ENCODE measurements at regions not wholly inside any gene's neighbourhood (a gene's known extent, or its start where the extent isn't known, plus 50 kb on each side); places are given as distances from the start of the nearest gene placed in this dataset.

- 56% methylated on average over 6 of the region's 6 CpGs for WGBS (ENCODE audit: low lambda C conversion rate, missing lambda C conversion rate)
- Histone ChIP-seq H3K4me1 (ENCODE audit: insufficient read depth) (no peaks in the 10 kb centered on the region), H3K9me2 (replicated peaks; ENCODE audit: insufficient read depth) (no peaks in the 10 kb centered on the region), H3K4me3 (no peak overlapping the region), H3K36me3 (replicated peaks; ENCODE audit: insufficient read depth, low read depth) (no peaks in the 10 kb centered on the region), H3K79me2 (no peaks in the 10 kb centered on the region), H3K9me3 (ENCODE audit: low read depth) (no peaks in the 10 kb centered on the region), H3K4me2 (no peak overlapping the region), H2AFZ (no peak overlapping the region), H3K27ac (peak overlapping the region; percentile 27), H4K20me1 (ENCODE audit: insufficient read depth, poor library complexity, severe bottlenecking) (no peaks in the 10 kb centered on the region), H3K27me3 (no peaks in the 10 kb centered on the region)
- TF ChIP-seq, protein P1, sequence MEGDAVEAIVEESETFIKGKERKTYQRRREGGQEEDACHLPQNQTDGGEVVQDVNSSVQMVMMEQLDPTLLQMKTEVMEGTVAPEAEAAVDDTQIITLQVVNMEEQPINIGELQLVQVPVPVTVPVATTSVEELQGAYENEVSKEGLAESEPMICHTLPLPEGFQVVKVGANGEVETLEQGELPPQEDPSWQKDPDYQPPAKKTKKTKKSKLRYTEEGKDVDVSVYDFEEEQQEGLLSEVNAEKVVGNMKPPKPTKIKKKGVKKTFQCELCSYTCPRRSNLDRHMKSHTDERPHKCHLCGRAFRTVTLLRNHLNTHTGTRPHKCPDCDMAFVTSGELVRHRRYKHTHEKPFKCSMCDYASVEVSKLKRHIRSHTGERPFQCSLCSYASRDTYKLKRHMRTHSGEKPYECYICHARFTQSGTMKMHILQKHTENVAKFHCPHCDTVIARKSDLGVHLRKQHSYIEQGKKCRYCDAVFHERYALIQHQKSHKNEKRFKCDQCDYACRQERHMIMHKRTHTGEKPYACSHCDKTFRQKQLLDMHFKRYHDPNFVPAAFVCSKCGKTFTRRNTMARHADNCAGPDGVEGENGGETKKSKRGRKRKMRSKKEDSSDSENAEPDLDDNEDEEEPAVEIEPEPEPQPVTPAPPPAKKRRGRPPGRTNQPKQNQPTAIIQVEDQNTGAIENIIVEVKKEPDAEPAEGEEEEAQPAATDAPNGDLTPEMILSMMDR (IDR thresholded peaks at IDR 0.05; ENCODE audit: poor library complexity), result no peak
- TF ChIP-seq EZH2phosphoT487 (IDR thresholded peaks at IDR 0.05; ENCODE audit: low read depth, severe bottlenecking, unreplicated experiment) (no peak), EZH2 (IDR thresholded peaks at IDR 0.05; ENCODE audit: borderline replicate concordance) (no peak)
- DNase-seq (ENCODE audit: low spot score), result no peak
Observed at GRCh38 chr12:93967454-93967853, 180.9 kb upstream of the PLXNC1 start.

- Histone ChIP-seq H3K4me3 (no peak overlapping the region), H3K79me2 (no peaks in the 10 kb centered on the region), H4K20me1 (ENCODE audit: insufficient read depth, poor library complexity, severe bottlenecking) (no peaks in the 10 kb centered on the region), H3K9me3 (ENCODE audit: low read depth) (no peaks in the 10 kb centered on the region), H2AFZ (no peak overlapping the region), H3K4me1 (ENCODE audit: insufficient read depth) (no peaks in the 10 kb centered on the region), H3K4me2 (no peak overlapping the region), H3K27ac (no peak overlapping the region), H3K36me3 (replicated peaks; ENCODE audit: insufficient read depth, low read depth) (no peaks in the 10 kb centered on the region), H3K27me3 (no peaks in the 10 kb centered on the region), H3K9me2 (replicated peaks; ENCODE audit: insufficient read depth) (no peaks in the 10 kb centered on the region)
- DNase-seq (ENCODE audit: low spot score), result no peak
- 93% methylated on average over 12 of the region's 12 CpGs for whole genome bisulfite sequencing (ENCODE audit: low lambda C conversion rate, missing lambda C conversion rate)
- TF ChIP-seq EZH2 (IDR thresholded peaks at IDR 0.05; ENCODE audit: borderline replicate concordance) (no peak), EZH2phosphoT487 (IDR thresholded peaks at IDR 0.05; ENCODE audit: low read depth, severe bottlenecking, unreplicated experiment) (no peak)
- TF ChIP-seq, protein P1 (IDR thresholded peaks at IDR 0.05; ENCODE audit: poor library complexity), result no peak
Observed at GRCh38 chr12:93968536-93969285, 179.7 kb upstream of the PLXNC1 start.

GRCh38 chr12:93970900-93971688 lies 177.3 kb upstream of the PLXNC1 start:
- Histone ChIP-seq H3K9me3 (ENCODE audit: low read depth) (no peaks in the 10 kb centered on the region), H3K79me2 (no peaks in the 10 kb centered on the region), H2AFZ (no peak overlapping the region), H3K36me3 (replicated peaks; ENCODE audit: insufficient read depth, low read depth) (no peaks in the 10 kb centered on the region), H3K9me2 (replicated peaks; ENCODE audit: insufficient read depth) (no peaks in the 10 kb centered on the region), H3K4me3 (no peak overlapping the region), H3K27ac (no peak overlapping the region), H4K20me1 (ENCODE audit: insufficient read depth, poor library complexity, severe bottlenecking) (no peaks in the 10 kb centered on the region), H3K4me1 (ENCODE audit: insufficient read depth) (no peaks in the 10 kb centered on the region), H3K4me2 (no peak overlapping the region), H3K27me3 (no peaks in the 10 kb centered on the region)
- TF ChIP-seq EZH2 (IDR thresholded peaks at IDR 0.05; ENCODE audit: borderline replicate concordance), result no peak
- TF ChIP-seq EZH2phosphoT487 (IDR thresholded peaks at IDR 0.05; ENCODE audit: low read depth, severe bottlenecking, unreplicated experiment), result no peak
- TF ChIP-seq, protein P1 (IDR thresholded peaks at IDR 0.05; ENCODE audit: poor library complexity), result no peak
- no peak for DNase-seq (ENCODE audit: low spot score)
- 65% methylated on average over 10 of the region's 10 CpGs for WGBS (ENCODE audit: low lambda C conversion rate, missing lambda C conversion rate)

All from hepatocyte (in vitro differentiated cells).